ENCODE measurements at regions not wholly inside any gene's neighbourhood (a gene's known extent, or its start where the extent isn't known, plus 50 kb on each side); places are given as distances from the start of the nearest gene placed in this dataset.
A peak's percentile ranks its signal among the peaks of the same experiment; 100 is the strongest.

- Histone ChIP-seq H3K9ac (ENCODE audit: extremely low read depth, low read length, poor library complexity, severe bottlenecking) (no peak overlapping the region), H3K36me3 (ENCODE audit: control insufficient read depth, insufficient read depth, low read length) (no peaks in the 10 kb centered on the region), H3K4me3 (ENCODE audit: low read length) (no peak overlapping the region), H3K27me3 (ENCODE audit: control insufficient read depth, insufficient read depth, low read length, poor library complexity, severe bottlenecking) (no peaks in the 10 kb centered on the region), H3K27ac (ENCODE audit: low read depth, low read length) (peak overlapping the region; percentile 64), H3K4me1 (ENCODE audit: control insufficient read depth, insufficient read depth, low read length) (peaks cover 11% of the 10 kb centered on the region), H3K9me3 (ENCODE audit: control insufficient read depth, low read length) (no peaks in the 10 kb centered on the region)
- TF ChIP-seq CTCF (conservative IDR thresholded peaks at IDR 0.05): no peak
- Mint-ChIP-seq H3K9me3 (no peaks in the 10 kb centered on the region), H3K36me3 (ENCODE audit: low read depth) (no peaks in the 10 kb centered on the region), H3K4me1 (peaks cover 18% of the 10 kb centered on the region), H3K27ac (no peak overlapping the region), H3K4me3 (no peak overlapping the region), H3K27me3 (ENCODE audit: insufficient read depth) (no peaks in the 10 kb centered on the region)
- WGBS, 2 experiments (ENCODE audit: insufficient coverage in 1 of 2, insufficient read length in 1 of 2): 80 to 96% methylated on average over 1 to 5 of the region's 5 CpGs
- no peak for DNase-seq
Observed at GRCh38 chr9:82363682-82364081, 375.1 kb downstream of the SPATA31D1 start.

- H3K4me1 Mint-ChIP-seq: peaks cover 26% of the 10 kb centered on the region
- no peak for DNase-seq
- no peaks in the 10 kb centered on the region for H3K36me3 Mint-ChIP-seq (ENCODE audit: low read depth)
- H3K27ac ChIP-seq (ENCODE audit: low read depth, low read length): no peak overlapping the region
- H3K4me3 ChIP-seq (ENCODE audit: low read length): peak overlapping the region; percentile 12
- H3K9me3 Mint-ChIP-seq: no peaks in the 10 kb centered on the region
- no peaks in the 10 kb centered on the region for H3K36me3 ChIP-seq (ENCODE audit: control insufficient read depth, insufficient read depth, low read length)
- H3K27me3 Mint-ChIP-seq (ENCODE audit: insufficient read depth): peaks cover 3% of the 10 kb centered on the region
- TF ChIP-seq CTCF (conservative IDR thresholded peaks at IDR 0.05): no peak
- no peak overlapping the region for H3K27ac Mint-ChIP-seq
- H3K4me1 ChIP-seq (ENCODE audit: control insufficient read depth, insufficient read depth, low read length): peaks cover 11% of the 10 kb centered on the region
- WGBS, 2 experiments (ENCODE audit: insufficient coverage in 1 of 2, insufficient read length in 1 of 2): 67 to 100% methylated on average over 1 to 2 of the region's 2 CpGs
- H3K27me3 ChIP-seq (ENCODE audit: control insufficient read depth, insufficient read depth, low read length, poor library complexity, severe bottlenecking): no peaks in the 10 kb centered on the region
- H3K9me3 ChIP-seq (ENCODE audit: control insufficient read depth, low read length): no peaks in the 10 kb centered on the region
- no peak overlapping the region for H3K4me3 Mint-ChIP-seq
- no peak overlapping the region for H3K9ac ChIP-seq (ENCODE audit: extremely low read depth, low read length, poor library complexity, severe bottlenecking)
Observed at GRCh38 chr9:82367016-82367415, 378.4 kb downstream of the SPATA31D1 start.

- WGBS, 2 experiments (ENCODE audit: insufficient coverage in 1 of 2, insufficient read length in 1 of 2): 92% methylated on average over 1 of the region's 1 CpG; no CpG with 5 or more reads in 1 of the 2 experiments
- no peaks in the 10 kb centered on the region for H3K36me3 ChIP-seq (ENCODE audit: control insufficient read depth, insufficient read depth, low read length)
Observed at GRCh38 chr9:82367929-82368328, 379.4 kb downstream of the SPATA31D1 start.

More at GRCh38 chr9:82367929-82368328, 379.4 kb downstream of the SPATA31D1 start:
- no peaks in the 10 kb centered on the region for H3K36me3 Mint-ChIP-seq (ENCODE audit: low read depth)
- no peak overlapping the region for H3K27ac Mint-ChIP-seq
- DNase-seq: no peak
- no peaks in the 10 kb centered on the region for H3K9me3 Mint-ChIP-seq
- TF ChIP-seq CTCF (conservative IDR thresholded peaks at IDR 0.05): no peak
- H3K4me1 Mint-ChIP-seq: peaks cover 26% of the 10 kb centered on the region
- H3K9ac ChIP-seq (ENCODE audit: extremely low read depth, low read length, poor library complexity, severe bottlenecking): no peak overlapping the region
- H3K27me3 Mint-ChIP-seq (ENCODE audit: insufficient read depth): peaks cover 3% of the 10 kb centered on the region
- H3K4me1 ChIP-seq (ENCODE audit: control insufficient read depth, insufficient read depth, low read length): peaks cover 11% of the 10 kb centered on the region
- H3K27ac ChIP-seq (ENCODE audit: low read depth, low read length): no peak overlapping the region
- H3K27me3 ChIP-seq (ENCODE audit: control insufficient read depth, insufficient read depth, low read length, poor library complexity, severe bottlenecking): no peaks in the 10 kb centered on the region
- H3K4me3 Mint-ChIP-seq: no peak overlapping the region
- H3K4me3 ChIP-seq (ENCODE audit: low read length): no peak overlapping the region
- no peaks in the 10 kb centered on the region for H3K9me3 ChIP-seq (ENCODE audit: control insufficient read depth, low read length)
